PC-3 (cell line): ENCODE measurements at regions not wholly inside any gene's neighbourhood (a gene's known extent, or its start where the extent isn't known, plus 50 kb on each side); places are given as distances from the start of the nearest gene placed in this dataset.

ENCODE experiments used
- ATAC-seq: fragments of 200-7000 bp; cut with Tn5 transposase; 2 replicates; pipeline ENCODE4 v1.9.1; 2020; ENCODE audit warnings: mild to moderate bottlenecking, moderate library complexity
- BruUV-seq: library from RNA; stranded (reverse); fragments of 400-500 nt; replicated peaks from 2 replicates; lab custom pipeline; 2021; lab: Mats Ljungman, UMichigan
- CTCF ChIA-PET: fragments of 300-600 bp; sonication (Branson Sonifier 250); formaldehyde crosslinking; loops from one replicate; lab custom pipeline; 2022; ENCODE audit warnings: antibody characterized with exemption; lab: Charles Lee
- POLR2A ChIA-PET: fragments of 300-600 bp; sonication (Branson Sonifier 250); formaldehyde crosslinking; loops from one replicate; lab custom pipeline; 2022; ENCODE audit warnings: antibody characterized with exemption; ENCODE audit not compliant: unreplicated experiment; lab: Charles Lee
- DNase-seq: peaks from one replicate; pipeline ENCODE4 v3.0.0-alpha.2; 2015
- H2AFZ ChIP-seq: fragments of 300-600 bp; sonication (generic); 2 replicates; pipeline ENCODE4 v1.6.0; 2016; ENCODE audit warnings: antibody characterized with exemption, low read length
- H3F3A ChIP-seq: fragments of 300-600 bp; sonication (generic); one replicate; pipeline ENCODE4 v1.6.0; 2017; ENCODE audit warnings: antibody characterized with exemption, low read length, control low read depth, mild to moderate bottlenecking; ENCODE audit not compliant: unreplicated experiment
- H3K27ac ChIP-seq: fragments of 300-600 bp; sonication (generic); 2 replicates; pipeline ENCODE4 v1.5.1; 2016; ENCODE audit warnings: mild to moderate bottlenecking, low read length
- H3K27me3 ChIP-seq: fragments of 300-600 bp; sonication (generic); 2 replicates; pipeline ENCODE4 v1.6.1; 2016; ENCODE audit warnings: low read length, mixed read lengths
- H3K36me3 ChIP-seq: fragments of 300-600 bp; sonication (generic); 2 replicates; pipeline ENCODE4 v1.6.1; 2016; ENCODE audit warnings: low read depth, mixed run types, low read length, mixed read lengths
- H3K4me1 ChIP-seq: fragments of 300-600 bp; sonication (generic); 2 replicates; pipeline ENCODE4 v1.5.1; 2016; ENCODE audit warnings: low read length; ENCODE audit not compliant: insufficient read depth
- H3K4me2 ChIP-seq: fragments of 300-600 bp; sonication (generic); 2 replicates; pipeline ENCODE4 v1.6.0; 2016; ENCODE audit warnings: low read length
- H3K4me3 ChIP-seq: fragments of 300-600 bp; sonication (generic); 2 replicates; pipeline ENCODE4 v1.5.1; 2016; ENCODE audit warnings: mild to moderate bottlenecking, low read length, mixed read lengths
- H3K79me2 ChIP-seq: fragments of 300-600 bp; sonication (generic); 2 replicates; pipeline ENCODE4 v1.6.1; 2017; ENCODE audit warnings: low read length, mixed read lengths
- H3K9ac ChIP-seq: fragments of 300-600 bp; sonication (generic); 2 replicates; pipeline ENCODE4 v1.6.0; 2016; ENCODE audit warnings: mild to moderate bottlenecking, low read length
- H3K9me2 ChIP-seq: fragments of 300-600 bp; sonication (generic); replicated peaks from 2 replicates; pipeline ENCODE4 v1.6.1; 2016; ENCODE audit warnings: mixed run types, low read length, mixed read lengths
- H3K9me3 ChIP-seq: fragments of 300-600 bp; sonication (generic); 2 replicates; pipeline ENCODE4 v1.6.1; 2016; ENCODE audit warnings: low read length, mixed read lengths
- H4K20me1 ChIP-seq: fragments of 300-600 bp; sonication (generic); 2 replicates; pipeline ENCODE4 v1.6.1; 2016; ENCODE audit warnings: low read length, mixed read lengths
- CTCF ChIP-seq: fragments of 300-600 bp; sonication (generic); conservative IDR thresholded peaks from 2 replicates; pipeline ENCODE4 v1.5.1; 2017; ENCODE audit warnings: antibody characterized with exemption, low read depth, mild to moderate bottlenecking, low read length
- EZH2 ChIP-seq: fragments of 300-600 bp; sonication (generic); IDR thresholded peaks from one replicate; pipeline ENCODE4 v1.6.1; 2017; ENCODE audit warnings: antibody characterized with exemption, mild to moderate bottlenecking, low read length; ENCODE audit not compliant: unreplicated experiment
- EZH2phosphoT487 ChIP-seq: fragments of 300-600 bp; sonication (generic); IDR thresholded peaks from 2 replicates; pipeline ENCODE4 v1.6.1; 2018; ENCODE audit warnings: mild to moderate bottlenecking, antibody characterized with exemption, low read length, borderline replicate concordance
- intact Hi-C: fragments of 100-400 bp; cut with micrococcal nuclease; formaldehyde crosslinking; loops from 2 replicates; pipeline ENCODE4 v1.9.0; 2023

DNA sequence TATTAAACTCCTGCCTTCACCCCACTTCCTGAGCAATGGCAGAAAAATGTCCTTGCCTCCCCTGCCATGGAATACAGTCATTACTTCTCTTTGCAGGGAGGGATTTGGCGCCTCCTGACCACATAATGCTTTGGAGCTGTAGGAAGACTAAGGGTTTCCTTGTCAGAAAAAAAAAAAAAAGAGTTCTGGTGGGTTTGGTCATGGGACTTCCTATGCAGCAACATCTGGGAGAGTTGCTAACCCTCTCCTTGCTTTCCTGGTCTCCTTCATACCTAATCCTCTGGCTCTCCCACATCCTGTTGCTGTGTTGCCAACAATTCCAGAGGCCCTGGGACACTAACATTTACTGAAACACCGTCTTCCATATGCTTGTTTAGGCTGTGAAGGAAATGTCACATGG lies 75.1 kb upstream of the MBNL3 start:
- Histone ChIP-seq H3K9me2 (no peaks in the 10 kb centered on the region), H4K20me1 (no peaks in the 10 kb centered on the region), H3K27ac (no peak overlapping the region), H3K4me2 (no peak overlapping the region), H3K9ac (no peak overlapping the region), H3K36me3 (no peaks in the 10 kb centered on the region), H3K27me3 (no peaks in the 10 kb centered on the region), H3K79me2 (no peaks in the 10 kb centered on the region), H2AFZ (no peak overlapping the region), H3F3A (no peaks in the 10 kb centered on the region), H3K4me3 (no peak overlapping the region), H3K4me1 (no peaks in the 10 kb centered on the region), H3K9me3 (no peaks in the 10 kb centered on the region)
- BruUV-seq = no TSS peak
- intact Hi-C loops = no loop called here
- TF ChIP-seq CTCF (no peak), EZH2 (no peak), EZH2phosphoT487 (no peak)
- ChIA-PET POLR2A (no interaction called here), CTCF (no interaction called here)
- ATAC-seq = no peak
- no peak for DNase-seq

- Histone ChIP-seq H3K4me1 (no peaks in the 10 kb centered on the region), H2AFZ (no peak overlapping the region), H3K9ac (no peak overlapping the region), H3K79me2 (no peaks in the 10 kb centered on the region), H3K9me2 (no peaks in the 10 kb centered on the region), H4K20me1 (no peaks in the 10 kb centered on the region), H3K27ac (no peak overlapping the region), H3K27me3 (no peaks in the 10 kb centered on the region), H3F3A (no peaks in the 10 kb centered on the region), H3K9me3 (no peaks in the 10 kb centered on the region), H3K4me2 (no peak overlapping the region), H3K36me3 (no peaks in the 10 kb centered on the region), H3K4me3 (no peak overlapping the region)
- POLR2A ChIA-PET = no interaction called here
- no TSS peak for BruUV-seq
- DNase-seq (no peak), ATAC-seq (no peak)
- CTCF ChIA-PET = no interaction called here
- no peak for TF ChIP-seq EZH2
- intact Hi-C loops = no loop called here
These were observed 73.1 kb upstream of the MBNL3 start for GRCh38 chrX:132561974-132562373.

GRCh38 chrX:132561483-132561882 lies 72.6 kb upstream of the MBNL3 start:
- no peaks in the 10 kb centered on the region for H4K20me1 ChIP-seq
- ChIA-PET POLR2A (no interaction called here), CTCF (no interaction called here)
- H3K9ac ChIP-seq = no peak overlapping the region
- H3K27ac ChIP-seq = no peak overlapping the region
- ATAC-seq = no peak
- DNase-seq = no peak
- no peaks in the 10 kb centered on the region for H3K9me2 ChIP-seq
- no peaks in the 10 kb centered on the region for H3K9me3 ChIP-seq
- no peak overlapping the region for H3K4me2 ChIP-seq
- no peak for TF ChIP-seq CTCF
- no peak for TF ChIP-seq EZH2
- no peak for TF ChIP-seq EZH2phosphoT487
- H3K4me3 ChIP-seq = no peak overlapping the region
- H2AFZ ChIP-seq = no peak overlapping the region
- H3K27me3 ChIP-seq = no peaks in the 10 kb centered on the region
- no peaks in the 10 kb centered on the region for H3K79me2 ChIP-seq
- no peaks in the 10 kb centered on the region for H3K36me3 ChIP-seq
- no peaks in the 10 kb centered on the region for H3F3A ChIP-seq
- no TSS peak for BruUV-seq
- H3K4me1 ChIP-seq = no peaks in the 10 kb centered on the region
- intact Hi-C loops = no loop called here
